ENCODE measurements at regions not wholly inside any gene's neighbourhood (a gene's known extent, or its start where the extent isn't known, plus 50 kb on each side); places are given as distances from the start of the nearest gene placed in this dataset.
"Not testable (repeated sequence)": the region's sequence is repeated elsewhere in the genome, so short reads cannot be mapped to it uniquely, and the experiment has no call there.

DNA sequence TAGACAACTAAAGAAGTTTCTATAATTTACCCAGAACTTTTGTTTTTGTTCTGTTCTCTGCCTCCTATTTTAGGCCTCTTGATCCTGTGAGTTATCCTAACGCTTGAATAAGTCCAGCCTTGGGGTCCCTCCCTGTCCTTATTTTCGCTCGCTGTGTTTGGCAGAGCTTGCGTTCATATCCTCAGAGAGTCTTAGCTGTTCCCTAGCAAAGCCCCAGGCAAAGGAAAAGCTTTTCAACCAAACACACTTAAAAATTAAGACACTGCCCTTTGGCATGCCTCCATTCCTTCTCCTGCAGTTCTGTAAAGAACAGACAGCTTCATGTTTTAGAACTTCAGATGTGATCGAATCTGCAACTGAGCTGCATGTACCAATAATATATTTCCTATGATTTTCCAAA, 517.2 kb downstream of the SUCLG1 start:
- FAIRE-seq: no peak
- no peak for DNase-seq (ENCODE audit: extremely low spot score, insufficient read length, low read depth)

DNA sequence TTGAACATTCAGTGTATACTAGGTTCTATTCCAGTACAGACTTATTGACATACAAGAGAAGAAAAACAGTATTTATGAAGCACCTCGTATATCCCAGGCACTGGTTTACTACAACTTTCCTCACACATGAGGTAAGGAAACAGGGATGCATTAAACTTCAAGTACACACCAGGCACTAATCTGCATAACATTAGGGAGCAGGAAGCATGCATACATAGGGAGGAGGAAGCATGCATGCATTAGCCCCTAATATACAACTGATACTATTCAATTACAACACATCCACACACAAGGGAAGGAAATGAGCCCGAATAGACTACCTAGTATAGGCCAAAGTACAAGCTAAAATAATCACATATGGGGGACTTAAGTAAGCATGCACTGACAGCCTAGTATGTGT, 525.3 kb downstream of the SUCLG1 start:
- FAIRE-seq (no peak), DNase-seq (ENCODE audit: extremely low spot score, insufficient read length, low read depth) (no peak)

DNA sequence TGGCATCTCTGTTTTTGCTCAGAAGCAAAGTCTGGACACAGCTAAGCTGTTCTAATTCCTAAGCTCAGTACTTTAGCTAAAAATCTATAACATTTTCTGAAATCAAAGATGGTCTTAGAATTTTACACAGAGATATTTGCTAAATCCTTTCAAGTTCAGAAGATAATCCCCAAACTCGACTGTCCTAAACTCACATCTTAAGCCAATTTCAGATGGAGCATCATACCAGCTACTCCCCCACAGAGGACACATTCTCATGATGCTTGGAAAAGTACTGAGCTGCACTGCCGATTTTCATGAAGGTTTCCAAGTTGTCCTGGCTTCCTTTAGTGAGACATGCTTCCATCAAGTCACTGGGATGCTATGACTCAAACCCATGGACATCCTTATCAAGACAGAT, 535.5 kb downstream of the SUCLG1 start:
- no peak for FAIRE-seq
- DNase-seq (ENCODE audit: extremely low spot score, insufficient read length, low read depth): no peak

DNA sequence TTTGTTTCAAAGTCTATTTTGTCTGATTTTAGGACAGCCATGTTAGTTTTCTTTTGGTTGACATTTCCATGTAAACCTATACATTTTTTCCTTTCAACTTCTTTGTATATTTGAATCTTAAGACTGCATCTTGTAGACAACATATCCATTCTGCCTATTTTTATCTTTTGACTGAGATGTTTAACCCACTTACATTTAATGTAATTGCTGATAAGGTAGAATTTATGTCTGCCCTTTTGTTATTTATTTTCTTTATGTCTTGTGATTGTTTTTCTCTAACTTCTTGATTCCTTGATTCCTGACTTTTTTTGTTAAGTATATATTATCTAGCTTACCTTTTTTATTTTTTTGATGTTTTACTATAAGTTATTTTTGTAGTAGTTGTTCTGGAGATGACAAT, 542.5 kb downstream of the SUCLG1 start:
- no peak for FAIRE-seq

DNA sequence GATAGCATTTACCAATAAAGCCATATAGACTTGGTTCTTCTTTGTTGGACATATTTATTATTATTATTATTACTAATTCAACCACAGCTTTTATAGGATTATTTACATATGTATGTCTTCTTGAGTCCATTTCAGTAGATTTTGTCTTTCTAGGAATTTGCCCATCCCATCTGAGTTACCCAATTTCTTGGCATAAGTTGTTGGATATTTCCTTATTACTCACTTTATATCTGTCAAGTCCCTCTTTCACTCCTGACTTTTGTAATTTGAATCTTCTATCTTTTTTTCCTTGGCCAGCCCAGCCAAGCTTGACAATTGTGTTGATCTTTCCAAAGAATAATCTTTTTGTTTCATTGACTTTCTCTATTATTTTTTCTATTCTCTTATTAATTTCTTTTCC, 543.7 kb downstream of the SUCLG1 start:
- no peak for FAIRE-seq

More for the DNA sequence above, 542.5 kb downstream of the SUCLG1 start:
- DNase-seq (ENCODE audit: extremely low spot score, insufficient read length, low read depth): no peak

DNA sequence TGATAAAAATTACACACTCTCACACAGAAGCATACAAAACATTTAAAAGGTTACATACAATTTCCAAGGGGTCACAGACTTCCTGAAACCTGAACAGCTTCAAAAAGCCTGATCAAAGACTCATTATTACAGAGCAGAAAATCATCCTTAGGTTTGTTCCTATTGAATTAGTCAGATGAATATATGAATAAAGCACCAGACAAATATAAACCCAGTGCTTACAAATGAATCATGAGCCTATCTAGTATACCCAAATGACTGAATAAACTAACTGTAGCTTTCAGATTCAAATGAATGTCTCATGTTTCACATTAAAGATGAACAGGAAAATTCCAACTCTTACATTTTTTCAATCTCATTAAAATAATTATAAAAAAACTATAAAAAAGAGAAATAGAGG, 550.3 kb downstream of the SUCLG1 start:
- FAIRE-seq (no peak), DNase-seq (ENCODE audit: extremely low spot score, insufficient read length, low read depth) (no peak)

More for the DNA sequence above, 543.7 kb downstream of the SUCLG1 start:
- no peak for DNase-seq (ENCODE audit: extremely low spot score, insufficient read length, low read depth)

DNA sequence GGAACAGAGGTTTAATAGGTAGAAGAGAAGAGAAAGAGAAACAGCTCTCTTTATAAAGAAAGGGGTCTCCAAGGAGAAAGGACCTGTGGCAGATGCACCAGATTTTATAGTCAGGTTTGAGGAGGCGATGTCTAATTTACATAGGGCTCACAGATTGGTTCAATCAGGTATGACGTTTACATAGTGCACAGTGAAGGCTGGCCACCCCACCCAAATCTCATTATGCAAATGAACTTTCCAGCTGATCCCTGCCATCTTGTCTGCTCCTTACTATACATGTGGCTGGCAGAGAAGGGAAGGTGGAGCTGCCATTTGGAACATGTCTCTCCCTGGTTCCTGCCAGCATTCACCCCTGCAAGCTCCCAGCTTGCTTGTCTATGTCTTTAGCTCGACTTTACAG, 557.8 kb downstream of the SUCLG1 start:
- FAIRE-seq (no peak), DNase-seq (ENCODE audit: extremely low spot score, insufficient read length, low read depth) (no peak)

DNA sequence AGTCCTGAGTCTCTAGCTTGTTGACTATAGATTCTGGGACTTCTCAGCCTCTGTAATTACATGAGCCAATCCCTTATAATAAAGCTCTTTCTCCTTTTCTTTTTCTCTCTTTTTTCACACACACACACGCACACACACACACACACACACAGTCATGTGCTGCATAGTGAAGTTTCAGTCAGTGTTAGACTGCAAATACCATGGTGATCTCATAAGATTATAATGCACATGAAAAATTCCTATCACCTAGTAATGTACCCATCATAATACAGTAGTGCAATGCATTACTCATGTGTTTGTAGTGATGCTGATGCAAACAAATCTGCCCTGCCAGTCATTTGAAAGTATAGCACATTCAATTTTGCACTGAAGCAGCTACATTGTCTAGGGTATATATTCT, 558.2 kb downstream of the SUCLG1 start:
- DNase-seq (ENCODE audit: extremely low spot score, insufficient read length, low read depth) (no peak), FAIRE-seq (no peak)

DNA sequence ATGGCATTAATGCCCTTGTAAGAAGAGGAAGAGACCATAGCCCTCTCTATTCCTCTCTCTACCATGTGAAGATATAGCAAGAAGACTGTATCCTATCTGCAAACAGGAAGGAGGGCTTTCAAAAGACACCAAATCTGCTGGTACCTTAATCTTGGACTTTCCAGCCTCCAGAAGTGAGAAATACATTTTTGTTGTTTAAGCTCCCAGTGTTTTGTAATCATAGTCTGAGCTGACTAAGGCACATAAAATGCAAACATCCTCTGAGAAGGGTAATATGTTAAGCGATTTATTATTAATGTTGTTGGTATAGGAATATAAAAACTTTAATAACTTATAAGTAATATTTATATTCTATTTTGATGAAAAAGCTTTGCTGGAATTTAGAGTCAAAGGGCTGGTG, 559.8 kb downstream of the SUCLG1 start:
- no peak for FAIRE-seq
- DNase-seq (ENCODE audit: extremely low spot score, insufficient read length, low read depth): no peak

DNA sequence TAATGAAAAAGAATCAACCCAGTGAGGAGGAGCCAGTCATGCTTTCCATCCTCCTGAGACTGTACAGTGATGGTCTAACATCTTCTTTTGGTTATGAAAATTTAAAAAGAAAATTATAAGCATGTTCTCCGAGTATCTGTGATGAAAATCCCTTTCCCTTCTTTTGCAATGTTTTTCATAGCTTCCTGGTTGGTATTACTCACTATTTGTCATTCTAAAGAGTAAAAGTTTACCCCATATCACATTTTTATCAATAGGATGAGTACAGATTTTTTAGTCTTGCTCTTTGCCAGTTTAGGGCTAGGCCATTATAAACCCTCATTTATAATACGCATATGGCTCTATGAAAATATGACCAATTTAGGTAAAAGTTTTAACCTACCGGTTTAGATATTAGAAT, 564.1 kb downstream of the SUCLG1 start:
- DNase-seq (ENCODE audit: extremely low spot score, insufficient read length, low read depth) (no peak), FAIRE-seq (no peak)

DNA sequence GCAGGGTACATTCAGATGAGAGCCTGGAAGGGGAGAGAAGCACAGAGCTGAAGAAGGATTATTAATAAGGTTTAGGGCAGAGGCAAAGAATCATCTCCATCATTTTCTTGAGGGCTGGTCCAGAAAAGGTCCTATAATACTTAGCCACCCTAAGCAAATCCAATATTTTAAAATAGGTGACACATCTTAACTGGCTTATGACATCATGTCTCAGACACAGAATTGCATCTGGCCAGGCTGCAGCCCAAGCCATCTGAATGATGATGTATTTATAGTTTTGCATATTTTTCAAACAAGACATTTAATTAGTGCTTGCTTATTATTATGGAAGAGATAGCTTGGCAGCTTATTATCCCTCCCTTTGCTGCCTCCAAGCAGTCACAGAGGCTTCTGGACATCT, 571.3 kb downstream of the SUCLG1 start:
- FAIRE-seq (no peak), DNase-seq (ENCODE audit: extremely low spot score, insufficient read length, low read depth) (no peak)

DNA sequence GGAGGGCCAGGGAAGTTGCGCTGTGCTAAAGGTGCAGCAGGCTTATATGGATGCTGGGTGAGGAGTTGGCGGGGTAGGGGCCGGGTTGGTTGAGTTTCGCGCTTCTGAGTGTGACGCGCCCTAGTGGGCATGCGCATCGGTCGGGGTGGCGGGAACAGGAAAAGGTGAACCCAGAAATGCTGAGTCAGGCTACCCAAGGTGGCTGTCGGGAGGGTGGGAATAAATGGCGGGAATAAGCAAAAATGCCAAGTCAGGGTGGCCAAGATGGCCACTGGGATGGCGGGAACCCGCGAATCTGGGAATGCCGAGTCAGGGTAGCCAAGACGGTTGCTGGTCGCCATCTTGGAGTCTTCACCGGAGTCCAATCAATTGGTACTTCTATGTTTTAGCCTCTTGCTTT, 580.0 kb downstream of the SUCLG1 start:
- FAIRE-seq: no peak

DNA sequence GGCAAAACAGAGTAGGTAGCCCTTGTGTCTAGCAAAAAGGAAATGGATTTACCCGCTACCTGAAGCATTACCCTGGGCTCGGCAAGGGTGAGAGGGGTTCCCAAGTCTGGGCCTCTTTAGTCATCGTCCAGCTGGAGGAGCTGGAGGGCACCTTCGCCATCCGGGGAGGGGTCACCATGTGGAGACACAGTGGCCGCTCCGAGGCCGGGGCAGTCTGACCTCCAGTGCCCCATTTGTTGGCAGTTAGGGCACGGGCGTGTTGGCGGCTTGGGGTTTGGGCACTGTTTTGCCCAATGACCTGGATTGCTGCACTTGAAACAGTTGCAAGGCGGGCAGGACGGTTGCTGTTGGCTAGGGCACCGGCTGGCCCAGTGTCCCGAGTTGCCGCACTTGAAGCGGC, 581.8 kb downstream of the SUCLG1 start:
- not testable (repeated sequence) for FAIRE-seq; DNase-seq (ENCODE audit: extremely low spot score, insufficient read length, low read depth)

More for the DNA sequence above, 580.0 kb downstream of the SUCLG1 start:
- DNase-seq (ENCODE audit: extremely low spot score, insufficient read length, low read depth): no peak

DNA sequence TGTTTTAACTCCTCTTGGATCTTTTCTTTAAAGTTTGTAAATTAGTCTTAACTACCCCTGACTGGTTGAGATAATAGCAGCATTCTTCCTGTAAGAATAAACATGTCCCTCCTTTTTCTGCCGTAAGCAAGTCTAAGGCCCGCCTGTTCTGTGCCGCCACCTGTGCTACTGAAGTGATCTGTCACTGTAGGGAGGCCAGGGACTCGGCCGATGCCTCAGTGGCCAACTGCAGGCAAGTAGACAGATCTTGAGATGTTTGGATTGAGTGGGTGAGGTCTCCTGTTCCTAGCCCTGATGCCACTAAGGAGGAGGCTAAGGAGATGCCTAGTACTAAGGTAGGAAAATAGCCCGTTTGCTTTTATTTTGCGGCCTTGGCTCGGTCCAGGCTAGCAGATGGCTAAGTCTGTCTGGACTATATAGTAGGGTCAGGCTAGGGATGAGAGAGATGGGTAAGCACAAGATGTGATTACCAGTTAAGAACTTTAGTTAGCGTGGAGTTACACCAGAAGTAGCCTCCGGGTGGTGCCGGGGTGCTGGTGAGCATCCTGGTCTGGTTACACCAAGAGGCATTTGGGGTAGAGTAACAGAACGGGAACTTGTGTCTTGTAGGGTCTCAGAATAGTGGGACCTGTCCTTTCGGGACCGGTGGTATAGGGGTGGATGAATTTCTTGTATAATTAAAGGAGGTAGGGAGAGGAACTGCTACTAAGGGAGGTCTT, 584.2 kb downstream of the SUCLG1 start:
- DNase-seq (ENCODE audit: extremely low spot score, insufficient read length, low read depth) (no peak), FAIRE-seq (no peak)

DNA sequence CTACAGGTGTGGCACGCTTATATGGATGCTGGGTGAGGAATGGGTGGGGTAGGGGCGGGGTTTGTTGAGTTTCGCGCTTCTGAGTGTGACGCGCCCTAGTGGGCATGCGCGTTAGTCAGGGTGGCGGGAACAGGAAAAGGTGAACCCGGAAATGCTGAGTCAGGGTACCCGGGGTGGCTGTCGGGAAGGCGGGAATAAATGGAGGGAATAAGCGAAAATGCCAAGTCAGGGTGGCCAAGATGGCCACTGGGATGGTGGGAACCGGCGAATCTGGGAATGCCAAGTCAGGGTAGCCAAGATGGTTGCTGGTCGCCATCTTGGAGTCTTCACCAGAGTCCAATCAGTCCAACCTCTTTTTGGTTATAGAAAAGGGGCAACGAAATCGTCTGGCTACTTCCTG, 585.0 kb downstream of the SUCLG1 start:
- FAIRE-seq: no peak

DNA sequence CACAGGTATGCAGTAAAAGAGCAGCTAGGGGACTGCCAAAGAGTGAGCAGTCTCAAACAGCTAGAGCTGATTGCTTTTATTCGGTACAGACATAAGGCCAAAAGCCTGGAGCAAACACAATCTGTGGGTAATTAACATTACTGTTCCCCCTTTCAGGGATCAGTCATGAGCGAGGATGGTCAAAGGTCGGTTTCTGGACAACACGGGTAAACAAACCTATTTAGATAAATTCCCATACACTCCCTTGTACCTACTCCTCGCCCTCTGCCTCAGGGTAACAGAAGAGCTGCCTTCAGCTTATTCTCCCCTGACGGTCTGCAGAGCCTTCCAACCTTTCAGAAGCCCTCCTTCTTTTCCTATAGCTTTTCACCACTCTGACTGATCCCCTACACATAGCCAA, 586.0 kb downstream of the SUCLG1 start:
- no peak for FAIRE-seq
- DNase-seq (ENCODE audit: extremely low spot score, insufficient read length, low read depth): no peak

More for the DNA sequence above, 585.0 kb downstream of the SUCLG1 start:
- DNase-seq (ENCODE audit: extremely low spot score, insufficient read length, low read depth): no peak

DNA sequence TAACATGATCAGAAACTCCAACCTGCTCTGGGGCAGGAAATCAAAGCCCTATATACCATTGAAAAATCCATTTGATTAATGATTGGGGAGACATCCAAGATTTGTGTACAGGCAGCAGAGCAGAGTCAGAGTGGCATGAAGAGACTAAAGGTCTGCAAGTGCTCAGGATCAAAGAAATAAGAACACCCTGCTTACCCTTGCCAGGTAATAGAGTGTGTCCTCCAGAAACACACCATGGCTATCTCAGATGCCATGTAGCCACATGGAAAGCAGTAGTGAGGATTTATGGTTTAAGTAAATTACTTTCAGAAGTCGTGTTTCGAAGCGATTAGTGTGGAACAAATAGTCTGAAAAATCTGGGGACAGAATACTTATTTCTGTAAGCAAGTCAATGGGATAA, 592.9 kb downstream of the SUCLG1 start:
- FAIRE-seq (no peak), DNase-seq (ENCODE audit: extremely low spot score, insufficient read length, low read depth) (no peak)

DNA sequence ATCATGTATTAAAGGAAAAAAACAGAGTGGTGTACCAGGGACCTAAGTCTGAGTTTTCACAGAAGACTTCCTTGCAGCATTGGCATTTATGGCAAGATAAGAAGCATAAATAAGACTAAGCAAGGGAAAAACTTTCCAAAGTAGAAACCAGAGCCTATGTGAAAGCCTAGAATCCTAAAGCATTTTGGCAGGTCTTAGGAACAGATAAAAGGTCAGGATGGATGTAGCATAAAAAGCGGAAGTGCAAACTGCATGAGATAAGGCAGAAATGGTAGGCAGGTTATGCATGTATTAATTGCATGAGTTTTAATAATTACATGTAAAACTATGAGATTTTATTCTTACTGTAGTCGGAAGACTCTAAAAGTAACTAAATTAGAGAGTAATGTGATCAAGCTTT, 596.5 kb downstream of the SUCLG1 start:
- no peak for DNase-seq (ENCODE audit: extremely low spot score, insufficient read length, low read depth)
- FAIRE-seq: no peak

DNA sequence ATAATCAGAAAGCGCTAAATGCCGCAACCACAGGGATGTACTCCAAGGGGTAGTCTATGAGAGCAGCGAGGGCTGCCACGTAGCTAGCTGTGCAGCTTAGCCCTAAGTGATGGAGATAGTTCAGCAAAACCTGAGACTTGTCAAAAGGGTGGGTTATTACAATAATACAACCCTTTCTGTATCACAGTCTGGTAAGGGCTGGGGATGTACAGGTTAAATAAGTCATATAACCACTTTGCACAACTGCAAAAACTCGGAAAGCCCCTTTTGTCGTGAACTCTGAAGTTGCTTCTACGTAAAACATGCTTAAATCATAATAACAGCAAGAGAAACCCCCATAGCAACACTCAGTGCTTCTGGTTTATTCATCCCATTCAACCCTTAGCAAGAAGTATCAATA, 598.8 kb downstream of the SUCLG1 start:
- DNase-seq (ENCODE audit: extremely low spot score, insufficient read length, low read depth) (no peak), FAIRE-seq (no peak)

DNA sequence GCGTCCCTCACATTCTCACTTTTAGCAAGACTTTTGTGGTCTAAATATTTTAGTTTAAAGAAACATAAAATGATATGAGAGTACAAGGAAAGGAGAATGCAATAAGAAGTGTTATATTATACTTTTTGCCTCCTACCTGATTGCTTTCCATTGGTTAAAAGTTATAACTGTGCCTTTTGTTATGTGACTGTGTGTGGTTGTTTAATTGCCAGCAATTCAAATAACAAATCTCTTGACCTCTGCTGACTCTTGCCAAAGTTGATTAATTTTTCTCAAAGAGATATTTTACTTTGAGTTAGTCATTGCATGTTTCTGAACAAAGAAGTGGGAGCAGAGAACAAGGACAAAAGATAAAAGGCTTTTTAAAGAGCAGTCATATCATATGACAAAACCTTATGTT, 599.5 kb downstream of the SUCLG1 start:
- DNase-seq (ENCODE audit: extremely low spot score, insufficient read length, low read depth) (no peak), FAIRE-seq (no peak)

DNA sequence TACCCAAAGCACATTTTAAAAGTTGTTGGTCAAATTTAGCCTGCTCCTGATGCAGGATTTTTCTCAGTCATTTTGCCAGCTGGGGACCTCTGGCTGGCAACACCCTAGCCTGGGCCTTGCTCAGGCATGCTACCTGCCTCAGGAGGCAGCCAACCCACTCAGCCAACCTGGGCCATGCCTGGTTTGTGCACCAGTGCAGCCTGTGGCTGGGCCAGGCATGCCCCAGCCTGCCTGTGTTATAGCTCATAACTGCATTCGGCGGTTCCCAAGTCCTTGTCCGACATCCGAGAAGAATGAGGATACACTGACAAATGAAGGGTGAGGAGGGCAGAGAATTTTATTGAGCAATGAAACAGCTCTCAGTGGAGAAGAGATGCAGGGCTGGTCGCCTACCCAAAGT, 608.0 kb downstream of the SUCLG1 start:
- FAIRE-seq: no peak
- no peak for DNase-seq (ENCODE audit: extremely low spot score, insufficient read length, low read depth)

DNA sequence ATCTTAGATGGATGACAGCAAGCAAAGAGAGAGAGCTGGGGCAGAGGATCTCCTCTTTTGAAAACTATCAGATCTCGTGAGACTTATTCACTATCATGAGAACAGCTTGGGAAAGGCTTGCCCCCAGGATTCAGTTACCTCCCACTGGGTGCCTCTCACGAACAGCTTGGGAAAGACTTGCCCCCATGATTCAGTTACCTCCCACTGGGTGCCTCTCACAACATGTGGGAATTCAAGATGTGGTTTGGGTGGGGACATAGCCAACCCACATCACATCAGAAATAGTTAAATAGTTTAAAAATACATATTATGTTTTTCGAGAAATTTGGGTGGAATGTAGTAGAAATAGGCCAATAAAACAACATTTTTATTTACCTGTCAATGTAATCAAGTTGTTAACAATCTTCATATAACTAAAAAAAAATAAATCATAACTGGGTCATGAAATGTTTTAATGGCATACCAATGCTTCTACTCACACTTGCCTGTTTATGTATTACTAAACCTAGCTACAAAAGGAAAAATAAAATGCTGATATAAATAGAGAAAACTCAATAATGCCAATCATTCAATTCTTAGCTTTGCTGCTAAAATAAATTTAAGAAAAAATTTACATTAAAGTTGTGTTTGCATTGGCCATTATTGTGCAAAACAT, 608.9 kb downstream of the SUCLG1 start:
- FAIRE-seq (no peak), DNase-seq (ENCODE audit: extremely low spot score, insufficient read length, low read depth) (no peak)

Data from GM18507 (cell line).